ENCODE measurements at regions not wholly inside any gene's neighbourhood (a gene's known extent, or its start where the extent isn't known, plus 50 kb on each side); places are given as distances from the start of the nearest gene placed in this dataset.

DNA sequence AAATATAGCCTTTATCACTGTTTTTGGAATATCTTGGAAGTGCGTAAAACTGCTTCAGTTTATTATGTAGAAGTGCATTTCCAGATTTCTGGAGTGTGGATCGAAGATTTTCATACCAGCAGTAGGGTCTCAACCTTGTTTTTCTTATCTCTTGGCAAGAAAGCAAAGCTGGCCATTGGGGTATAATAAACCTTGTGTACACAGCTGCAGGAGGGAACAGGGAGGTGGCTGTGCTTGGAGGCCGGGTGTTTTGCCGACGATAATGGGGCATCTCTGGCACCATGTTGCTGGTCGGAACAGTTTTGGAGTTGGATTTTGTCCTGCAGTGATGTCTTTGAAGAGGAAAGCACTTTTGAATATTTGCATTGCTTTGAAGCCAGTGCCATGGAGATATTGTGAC is 308.8 kb upstream of the DMRT1 start:
- Histone ChIP-seq H3K4me3 (replicated peaks; ENCODE audit: low read depth, low read length) (no peak overlapping the region), H3K27me3 (replicated peaks; ENCODE audit: control insufficient read depth, insufficient read depth, low read length) (no peaks in the 10 kb centered on the region; the same call in 1 of the 2 replicates), H3K36me3 (ENCODE audit: control insufficient read depth, insufficient read depth, low read length) (no peaks in the 10 kb centered on the region)
- TF ChIP-seq, protein P1, sequence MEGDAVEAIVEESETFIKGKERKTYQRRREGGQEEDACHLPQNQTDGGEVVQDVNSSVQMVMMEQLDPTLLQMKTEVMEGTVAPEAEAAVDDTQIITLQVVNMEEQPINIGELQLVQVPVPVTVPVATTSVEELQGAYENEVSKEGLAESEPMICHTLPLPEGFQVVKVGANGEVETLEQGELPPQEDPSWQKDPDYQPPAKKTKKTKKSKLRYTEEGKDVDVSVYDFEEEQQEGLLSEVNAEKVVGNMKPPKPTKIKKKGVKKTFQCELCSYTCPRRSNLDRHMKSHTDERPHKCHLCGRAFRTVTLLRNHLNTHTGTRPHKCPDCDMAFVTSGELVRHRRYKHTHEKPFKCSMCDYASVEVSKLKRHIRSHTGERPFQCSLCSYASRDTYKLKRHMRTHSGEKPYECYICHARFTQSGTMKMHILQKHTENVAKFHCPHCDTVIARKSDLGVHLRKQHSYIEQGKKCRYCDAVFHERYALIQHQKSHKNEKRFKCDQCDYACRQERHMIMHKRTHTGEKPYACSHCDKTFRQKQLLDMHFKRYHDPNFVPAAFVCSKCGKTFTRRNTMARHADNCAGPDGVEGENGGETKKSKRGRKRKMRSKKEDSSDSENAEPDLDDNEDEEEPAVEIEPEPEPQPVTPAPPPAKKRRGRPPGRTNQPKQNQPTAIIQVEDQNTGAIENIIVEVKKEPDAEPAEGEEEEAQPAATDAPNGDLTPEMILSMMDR (IDR thresholded peaks at IDR 0.05; ENCODE audit: insufficient read depth, low read length, poor library complexity, severe bottlenecking) = no peak
- DNase-seq (ENCODE audit: extremely low read depth, insufficient read length) = no peak

DNA sequence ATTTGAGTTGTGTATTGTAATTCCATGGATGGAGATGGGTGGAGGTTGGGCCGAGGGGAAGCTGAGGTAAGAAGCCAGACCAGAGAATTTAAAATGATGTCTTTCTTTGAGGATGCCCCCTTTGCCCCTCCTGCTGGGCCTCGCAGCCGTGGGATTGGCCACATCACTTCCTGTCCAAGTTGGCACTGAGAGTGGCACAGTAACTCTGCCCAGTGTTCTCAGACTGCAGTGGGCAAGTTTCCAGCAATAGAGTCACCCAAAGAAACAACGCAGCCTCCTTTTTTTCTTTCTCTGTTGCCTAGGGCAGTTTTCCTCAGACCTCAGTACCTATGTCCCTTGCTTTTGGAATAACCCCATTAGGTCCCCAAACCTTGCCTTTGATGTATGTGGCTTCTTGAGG is 306.6 kb upstream of the DMRT1 start:
- no peaks in the 10 kb centered on the region; the same call in 1 of the 2 replicates for H3K27me3 ChIP-seq (replicated peaks; ENCODE audit: control insufficient read depth, insufficient read depth, low read length)
- DNase-seq (ENCODE audit: extremely low read depth, insufficient read length) = no peak
- TF ChIP-seq, protein P1 (IDR thresholded peaks at IDR 0.05; ENCODE audit: insufficient read depth, low read length, poor library complexity, severe bottlenecking) = no peak
- H3K4me3 ChIP-seq (replicated peaks; ENCODE audit: low read depth, low read length) = no peak overlapping the region
- H3K36me3 ChIP-seq (ENCODE audit: control insufficient read depth, insufficient read depth, low read length) = no peaks in the 10 kb centered on the region

DNA sequence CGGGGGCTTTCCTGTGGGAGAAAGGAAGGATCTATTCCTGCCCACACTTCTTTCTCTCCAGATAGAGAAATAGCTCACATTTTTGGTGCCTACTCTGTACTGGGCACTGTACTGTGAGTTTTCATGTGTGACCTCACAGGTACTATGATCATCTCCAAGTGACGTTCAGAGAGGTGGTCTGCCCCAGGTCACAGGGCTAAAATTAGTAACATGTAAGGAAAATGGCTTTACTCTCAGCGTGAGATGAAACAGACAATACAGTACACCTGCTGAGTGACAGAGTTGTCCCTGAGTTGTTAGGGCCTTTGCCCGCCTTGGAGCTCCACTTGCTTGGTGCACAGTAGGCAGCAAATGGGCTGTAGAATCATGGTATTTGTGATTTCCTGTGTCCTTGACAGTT is 306.1 kb upstream of the DMRT1 start:
- Histone ChIP-seq H3K36me3 (ENCODE audit: control insufficient read depth, insufficient read depth, low read length) (no peaks in the 10 kb centered on the region), H3K27me3 (replicated peaks; ENCODE audit: control insufficient read depth, insufficient read depth, low read length) (no peaks in the 10 kb centered on the region; the same call in 1 of the 2 replicates), H3K4me3 (replicated peaks; ENCODE audit: low read depth, low read length) (no peak overlapping the region)
- TF ChIP-seq, protein P1 (IDR thresholded peaks at IDR 0.05; ENCODE audit: insufficient read depth, low read length, poor library complexity, severe bottlenecking) = no peak
- no peak for DNase-seq (ENCODE audit: extremely low read depth, insufficient read length)

DNA sequence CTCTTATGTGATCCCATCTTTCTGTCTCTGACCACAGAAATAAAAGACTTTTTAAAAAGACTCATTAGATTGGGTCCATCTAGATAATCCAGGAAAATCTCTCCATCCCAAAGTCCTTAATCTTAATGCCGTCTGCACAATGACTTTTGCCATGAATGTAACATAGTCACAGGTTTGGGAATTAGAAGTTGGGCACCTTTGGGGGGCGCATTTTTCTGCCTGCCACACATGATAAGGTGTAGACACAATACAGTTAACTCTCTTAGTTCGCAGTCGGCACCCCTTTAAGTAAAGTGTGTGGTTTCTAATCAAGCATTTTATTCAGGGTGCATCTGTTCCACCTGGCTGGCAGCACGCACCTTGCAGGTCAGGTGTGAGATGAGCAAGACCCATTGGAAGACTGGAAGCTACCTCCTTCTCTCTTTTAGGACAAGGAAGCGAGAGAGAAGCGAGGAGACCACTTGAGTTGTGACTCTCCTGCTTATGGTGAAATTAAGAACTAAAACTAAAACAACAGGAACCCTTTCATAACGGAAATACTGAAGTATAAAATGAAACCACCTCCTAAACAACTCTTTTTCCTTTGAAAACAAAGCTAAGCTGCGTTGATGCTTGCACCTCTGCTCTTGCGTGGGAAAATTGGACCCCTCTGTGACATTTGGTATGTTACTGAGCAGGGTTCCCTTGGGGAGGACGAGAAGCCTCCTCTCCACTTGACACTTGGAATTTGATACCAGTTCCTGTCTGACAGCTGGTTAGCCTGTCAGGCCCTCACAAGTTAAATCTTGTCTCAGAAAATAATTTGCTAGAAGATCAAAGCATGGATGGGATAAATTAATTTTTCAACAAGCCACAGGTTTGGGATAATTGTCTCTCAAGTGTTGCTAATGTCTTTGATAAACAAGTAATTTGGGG is 304.6 kb upstream of the DMRT1 start:
- no peaks in the 10 kb centered on the region; the same call in 1 of the 2 replicates for H3K27me3 ChIP-seq (replicated peaks; ENCODE audit: control insufficient read depth, insufficient read depth, low read length)
- no peaks in the 10 kb centered on the region for H3K36me3 ChIP-seq (ENCODE audit: control insufficient read depth, insufficient read depth, low read length)
- TF ChIP-seq, protein P1 (IDR thresholded peaks at IDR 0.05; ENCODE audit: insufficient read depth, low read length, poor library complexity, severe bottlenecking) = no peak
- no peak overlapping the region; the same call in 1 of the 2 replicates for H3K4me3 ChIP-seq (replicated peaks; ENCODE audit: low read depth, low read length)
- DNase-seq (ENCODE audit: extremely low read depth, insufficient read length) = no peak

DNA sequence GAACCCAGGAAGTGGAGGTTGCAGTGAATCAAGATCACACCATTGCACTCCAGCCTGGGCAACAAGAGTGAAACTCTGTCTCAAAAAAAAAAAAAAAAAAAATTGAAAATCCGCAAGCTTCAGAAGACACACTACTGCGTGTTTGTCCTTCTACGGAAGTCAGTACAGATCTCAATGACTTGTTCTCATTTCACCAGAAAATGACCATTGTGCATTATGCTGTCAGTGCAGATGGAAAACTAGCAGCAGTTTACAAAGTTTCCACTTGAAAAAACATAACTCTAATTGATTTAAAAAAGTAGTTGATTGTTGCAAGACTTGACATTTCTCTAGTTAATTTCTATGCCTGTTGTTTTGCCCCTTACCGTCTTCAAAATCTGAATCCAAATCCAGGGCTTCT is 298.0 kb upstream of the DMRT1 start:
- no peaks in the 10 kb centered on the region for H3K36me3 ChIP-seq (ENCODE audit: control insufficient read depth, insufficient read depth, low read length)
- TF ChIP-seq, protein P1 (IDR thresholded peaks at IDR 0.05; ENCODE audit: insufficient read depth, low read length, poor library complexity, severe bottlenecking) = no peak
- H3K4me3 ChIP-seq (replicated peaks; ENCODE audit: low read depth, low read length) = no peak overlapping the region
- H3K27me3 ChIP-seq (replicated peaks; ENCODE audit: control insufficient read depth, insufficient read depth, low read length) = no peaks in the 10 kb centered on the region; the same call in 1 of the 2 replicates
- no peak for DNase-seq (ENCODE audit: extremely low read depth, insufficient read length)
